ENCODE measurements at regions not wholly inside any gene's neighbourhood (a gene's known extent, or its start where the extent isn't known, plus 50 kb on each side); places are given as distances from the start of the nearest gene placed in this dataset.

- DNase-seq (ENCODE audit: low read depth in 2 of 2), result no peak
Observed at GRCh38 chr6:21883595-21884328, 290.2 kb downstream of the SOX4 start.

- DNase-seq (ENCODE audit: low read depth in 2 of 2), result no peak
Observed at GRCh38 chr6:21885111-21885510, 291.6 kb downstream of the SOX4 start.

GRCh38 chr6:21885532-21886114 lies 292.1 kb downstream of the SOX4 start:
- no peak for DNase-seq (ENCODE audit: low read depth in 2 of 2)

- no peak for DNase-seq (ENCODE audit: low read depth in 2 of 2)
Observed at GRCh38 chr6:21886542-21887151, 293.1 kb downstream of the SOX4 start.

GRCh38 chr6:21887231-21888185 lies 294.0 kb downstream of the SOX4 start:
- no peak for DNase-seq (ENCODE audit: low read depth in 2 of 2)

GRCh38 chr6:21891080-21891479 lies 297.5 kb downstream of the SOX4 start:
- DNase-seq (ENCODE audit: low read depth in 2 of 2), result no peak

GRCh38 chr6:21893793-21894192 lies 300.2 kb downstream of the SOX4 start:
- DNase-seq (ENCODE audit: low read depth in 2 of 2), result no peak

- DNase-seq (ENCODE audit: low read depth in 2 of 2), result no peak
Observed at GRCh38 chr6:21895555-21895954, 302.0 kb downstream of the SOX4 start.

- DNase-seq (ENCODE audit: low read depth in 2 of 2), result no peak
Observed at GRCh38 chr6:21898107-21898796, 304.7 kb downstream of the SOX4 start.

- no peak for DNase-seq (ENCODE audit: low read depth in 2 of 2)
Observed at GRCh38 chr6:21899708-21900107, 306.2 kb downstream of the SOX4 start.

GRCh38 chr6:21900730-21901129 lies 307.2 kb downstream of the SOX4 start:
- DNase-seq (ENCODE audit: low read depth in 2 of 2), result no peak

GRCh38 chr6:21902628-21903169 lies 309.1 kb downstream of the SOX4 start:
- DNase-seq (ENCODE audit: low read depth in 2 of 2), result no peak

- DNase-seq (ENCODE audit: low read depth in 2 of 2), result no peak
Observed at GRCh38 chr6:21905531-21905930, 312.0 kb downstream of the SOX4 start.

GRCh38 chr6:21906826-21907225 lies 313.3 kb downstream of the SOX4 start:
- no peak for DNase-seq (ENCODE audit: low read depth in 2 of 2)

- no peak for DNase-seq (ENCODE audit: low read depth in 2 of 2)
Observed at GRCh38 chr6:21907291-21907690, 313.7 kb downstream of the SOX4 start.

GRCh38 chr6:21908161-21908848 lies 314.8 kb downstream of the SOX4 start:
- DNase-seq (ENCODE audit: low read depth in 2 of 2), result no peak

- DNase-seq (ENCODE audit: low read depth in 2 of 2), result no peak
Observed at GRCh38 chr6:21909321-21909720, 315.8 kb downstream of the SOX4 start.

- no peak for DNase-seq (ENCODE audit: low read depth in 2 of 2)
Observed at GRCh38 chr6:21911208-21911607, 317.7 kb downstream of the SOX4 start.

GRCh38 chr6:21912151-21912832 lies 318.7 kb downstream of the SOX4 start:
- DNase-seq (ENCODE audit: low read depth in 2 of 2), result no peak

Data from stimulated activated CD4-positive, alpha-beta T cell treated with anti-CD3 and anti-CD28 coated beads, Interleukin-1b, Interleukin-23, amount 100 ng/mL, for 1 hour (primary cell).